A549 (cell line): ENCODE measurements at regions not wholly inside any gene's neighbourhood (a gene's known extent, or its start where the extent isn't known, plus 50 kb on each side); places are given as distances from the start of the nearest gene placed in this dataset.

Experiments
- CHD2 ChIP-seq: fragments of 150-350 bp; IDR thresholded peaks from 2 replicates; pipeline ENCODE4 v1.6.1; 2014; ENCODE audit warnings: low read length; ENCODE audit not compliant: partially characterized antibody
- CTCF ChIP-seq: fragments of >200 bp; sonication (Bioruptor Twin); formaldehyde crosslinking; IDR thresholded peaks from 3 replicates; pipeline ENCODE4 v1.5.1; 2016
- ESRRA ChIP-seq: fragments of 150-350 bp; IDR thresholded peaks from 2 replicates; pipeline ENCODE4 v1.6.1; 2014; ENCODE audit warnings: mild to moderate bottlenecking, low read length, borderline replicate concordance
- POLR2AphosphoS2 ChIP-seq: conservative IDR thresholded peaks from 2 replicates; pipeline ENCODE4 v1.6.1; 2012; ENCODE audit warnings: low read length, improper control_type of control experiment, inconsistent platforms
- RAD21 ChIP-seq, 2 experiments: fragments of >200 bp in 1 of 2; sonication (Bioruptor Twin) in 1 of 2; formaldehyde crosslinking in 1 of 2; IDR thresholded peaks in 1 of 2; conservative IDR thresholded peaks in 1 of 2; 2 replicates in 1 of 2; 3 replicates in 1 of 2; pipeline ENCODE4 v1.6.1; 2012 to 2018; ENCODE audit warnings: inconsistent platforms in 1 of 2
- RFX5 ChIP-seq: fragments of 450-650 bp; IDR thresholded peaks from 2 replicates; pipeline ENCODE4 v1.7.1; 2014; ENCODE audit warnings: antibody characterized with exemption, mild to moderate bottlenecking, moderate library complexity
- ZNF302 ChIP-seq: fragments of 250-450 bp; sonication (Bioruptor Pico); IDR thresholded peaks from 2 replicates; pipeline ENCODE4 v1.9.0; 2021; ENCODE audit warnings: inconsistent platforms, mild to moderate bottlenecking, moderate library complexity

GRCh38 chr13:78121001-78121400 is 202.4 kb upstream of the EDNRB start:
- TF ChIP-seq CTCF (no peak), ESRRA (no peak), RAD21 (conservative IDR thresholded peaks at IDR 0.05 in 1 of 2, IDR thresholded peaks at IDR 0.05 in 1 of 2) (no peak), CHD2 (no peak), POLR2AphosphoS2 (no peak), RFX5 (no peak), ZNF302 (no peak)
